GM10266 (cell line): ENCODE measurements at regions not wholly inside any gene's neighbourhood (a gene's known extent, or its start where the extent isn't known, plus 50 kb on each side); places are given as distances from the start of the nearest gene placed in this dataset.

Experiments used
- DNase-seq: peaks from one replicate; pipeline ENCODE4 v3.0.0; 2012; ENCODE audit errors: extremely low spot score
- TF ChIP-seq, protein P1 (sequence below): IDR thresholded peaks from 2 replicates; pipeline ENCODE4 v1.5.1; 2012; ENCODE audit warnings: mild to moderate bottlenecking, low read depth; ENCODE audit not compliant: control insufficient read depth, insufficient read depth; ENCODE audit errors: missing control alignments

GRCh38 chr5:42889311-42889933 is 77.7 kb upstream of the SELENOP start:
- TF ChIP-seq, protein P1, sequence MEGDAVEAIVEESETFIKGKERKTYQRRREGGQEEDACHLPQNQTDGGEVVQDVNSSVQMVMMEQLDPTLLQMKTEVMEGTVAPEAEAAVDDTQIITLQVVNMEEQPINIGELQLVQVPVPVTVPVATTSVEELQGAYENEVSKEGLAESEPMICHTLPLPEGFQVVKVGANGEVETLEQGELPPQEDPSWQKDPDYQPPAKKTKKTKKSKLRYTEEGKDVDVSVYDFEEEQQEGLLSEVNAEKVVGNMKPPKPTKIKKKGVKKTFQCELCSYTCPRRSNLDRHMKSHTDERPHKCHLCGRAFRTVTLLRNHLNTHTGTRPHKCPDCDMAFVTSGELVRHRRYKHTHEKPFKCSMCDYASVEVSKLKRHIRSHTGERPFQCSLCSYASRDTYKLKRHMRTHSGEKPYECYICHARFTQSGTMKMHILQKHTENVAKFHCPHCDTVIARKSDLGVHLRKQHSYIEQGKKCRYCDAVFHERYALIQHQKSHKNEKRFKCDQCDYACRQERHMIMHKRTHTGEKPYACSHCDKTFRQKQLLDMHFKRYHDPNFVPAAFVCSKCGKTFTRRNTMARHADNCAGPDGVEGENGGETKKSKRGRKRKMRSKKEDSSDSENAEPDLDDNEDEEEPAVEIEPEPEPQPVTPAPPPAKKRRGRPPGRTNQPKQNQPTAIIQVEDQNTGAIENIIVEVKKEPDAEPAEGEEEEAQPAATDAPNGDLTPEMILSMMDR: peak; percentile 91
- peak; percentile 69 for DNase-seq

DNA sequence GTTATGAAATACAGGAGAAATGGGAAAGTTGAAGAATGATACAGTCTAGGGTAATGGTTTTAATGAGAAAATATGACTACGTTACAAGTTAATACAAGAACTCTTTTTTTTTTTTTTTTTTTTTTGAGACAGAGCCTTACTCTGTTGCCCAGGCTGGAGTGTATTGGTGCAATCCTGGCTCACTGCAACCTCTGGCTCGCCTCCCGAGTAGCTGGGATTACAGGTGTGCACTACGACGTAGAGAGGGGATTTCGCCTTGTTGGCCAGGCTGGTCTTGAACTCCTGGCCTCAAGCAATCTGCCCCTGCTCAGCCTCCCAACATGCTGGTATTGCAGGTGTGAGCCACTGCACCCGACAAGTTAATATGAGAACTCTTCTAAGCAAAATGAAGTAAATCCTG is 77.1 kb upstream of the SELENOP start:
- TF ChIP-seq, protein P1: no peak
- no peak for DNase-seq

DNA sequence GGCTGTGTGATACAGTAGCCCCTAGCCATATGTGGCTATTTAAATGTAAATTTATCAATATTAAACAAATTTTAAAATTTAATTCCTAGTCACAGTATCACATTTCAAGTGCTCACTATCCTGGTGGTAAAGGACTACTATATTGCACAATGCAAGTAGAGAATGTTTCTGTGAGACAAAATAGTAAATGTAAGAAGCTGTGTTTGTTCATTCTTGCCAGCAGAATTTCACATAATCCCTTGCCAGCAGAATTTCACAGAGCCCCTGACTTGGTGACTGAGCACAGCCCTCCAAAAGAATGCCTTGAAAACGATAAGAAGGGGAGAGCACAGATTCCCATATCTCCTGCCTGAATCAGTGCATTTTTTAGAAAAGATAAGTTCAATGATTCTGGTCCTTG is 75.9 kb upstream of the SELENOP start:
- TF ChIP-seq, protein P1: no peak
- no peak for DNase-seq

GRCh38 chr5:42887097-42887496 is 75.4 kb upstream of the SELENOP start:
- TF ChIP-seq, protein P1: no peak

GRCh38 chr5:42886635-42887034 is 74.9 kb upstream of the SELENOP start:
- DNase-seq: no peak
- TF ChIP-seq, protein P1: no peak

More at GRCh38 chr5:42887097-42887496, 75.4 kb upstream of the SELENOP start:
- DNase-seq: no peak

DNA sequence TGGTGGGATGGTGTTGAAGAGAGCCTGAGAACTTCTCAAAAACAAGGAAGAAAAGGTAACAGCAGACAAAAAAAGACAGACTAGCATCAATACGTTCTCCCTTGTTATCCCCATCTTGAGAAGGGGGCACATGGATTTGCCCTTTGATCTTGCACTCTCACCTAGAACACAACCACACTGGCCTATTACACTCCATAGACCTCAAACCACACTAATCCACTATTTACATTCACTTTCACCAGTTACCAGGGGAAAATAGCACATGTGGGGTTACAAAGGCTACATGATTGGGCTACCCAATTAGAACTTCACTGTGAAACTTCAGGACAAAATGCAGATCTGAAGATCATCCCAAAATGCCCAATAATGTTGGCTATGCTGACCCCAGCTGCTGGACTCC is 72.6 kb upstream of the SELENOP start:
- DNase-seq: no peak
- TF ChIP-seq, protein P1: no peak

GRCh38 chr5:42881416-42882117 is 69.9 kb upstream of the SELENOP start:
- TF ChIP-seq, protein P1: no peak
- no peak for DNase-seq
